ENCODE measurements at regions not wholly inside any gene's neighbourhood (a gene's known extent, or its start where the extent isn't known, plus 50 kb on each side); places are given as distances from the start of the nearest gene placed in this dataset.

- TF ChIP-seq CTCF (IDR thresholded peaks at IDR 0.05): no peak
- ATAC-seq: peak in 1 of 2 donors; percentile 24
- peak overlapping the region; percentile 33 for H3K4me3 ChIP-seq
These were observed 265.6 kb upstream of the FOXK1 start for GRCh38 chr7:4416396-4417056.

GRCh38 chr7:4428526-4428925, 253.6 kb upstream of the FOXK1 start:
- no peaks in the 10 kb centered on the region for H3K4me1 ChIP-seq
- ATAC-seq (no peak), DNase-seq (no peak)
- no peak overlapping the region for H3K27ac ChIP-seq
- no peaks in the 10 kb centered on the region for H3K27me3 ChIP-seq (ENCODE audit: low read depth)
- intact Hi-C loops (cut with DNase I): no loop called here
- H3K9me3 ChIP-seq: peaks cover 9% of the 10 kb centered on the region
- no peak overlapping the region for H3K4me3 ChIP-seq
- TF ChIP-seq CTCF (IDR thresholded peaks at IDR 0.05): no peak
- H3K36me3 ChIP-seq: no peaks in the 10 kb centered on the region

More at GRCh38 chr7:4416396-4417056, 265.6 kb upstream of the FOXK1 start:
- DNase-seq: no peak
- Histone ChIP-seq H3K27me3 (ENCODE audit: low read depth) (no peaks in the 10 kb centered on the region), H3K9me3 (peaks cover 13% of the 10 kb centered on the region), H3K36me3 (no peaks in the 10 kb centered on the region), H3K4me1 (no peaks in the 10 kb centered on the region), H3K27ac (no peak overlapping the region)
- intact Hi-C loops (cut with DNase I): no loop called here

- peaks cover 9% of the 10 kb centered on the region for H3K9me3 ChIP-seq
- ATAC-seq: no peak
- no peak for TF ChIP-seq CTCF (IDR thresholded peaks at IDR 0.05)
These were observed 251.9 kb upstream of the FOXK1 start for GRCh38 chr7:4430227-4430626.

GRCh38 chr7:4434306-4434705, 247.8 kb upstream of the FOXK1 start:
- H3K27ac ChIP-seq: no peak overlapping the region
- H3K4me3 ChIP-seq: no peak overlapping the region
- H3K9me3 ChIP-seq: peaks cover 9% of the 10 kb centered on the region
- peaks cover 3% of the 10 kb centered on the region for H3K27me3 ChIP-seq (ENCODE audit: low read depth)
- TF ChIP-seq CTCF (IDR thresholded peaks at IDR 0.05): no peak
- no peaks in the 10 kb centered on the region for H3K4me1 ChIP-seq
- no peaks in the 10 kb centered on the region for H3K36me3 ChIP-seq
- DNase-seq: no peak
- intact Hi-C loops (cut with DNase I): no loop called here
- ATAC-seq: no peak

More at GRCh38 chr7:4430227-4430626, 251.9 kb upstream of the FOXK1 start:
- no peak overlapping the region for H3K27ac ChIP-seq
- no peaks in the 10 kb centered on the region for H3K4me1 ChIP-seq
- no peak overlapping the region for H3K4me3 ChIP-seq
- H3K36me3 ChIP-seq: no peaks in the 10 kb centered on the region
- intact Hi-C loops (cut with DNase I): no loop called here
- DNase-seq: no peak
- no peaks in the 10 kb centered on the region for H3K27me3 ChIP-seq (ENCODE audit: low read depth)

GRCh38 chr7:4436361-4436895, 245.7 kb upstream of the FOXK1 start:
- peaks cover 3% of the 10 kb centered on the region for H3K27me3 ChIP-seq (ENCODE audit: low read depth)
- no peak overlapping the region for H3K27ac ChIP-seq
- no peak for TF ChIP-seq CTCF (IDR thresholded peaks at IDR 0.05)
- H3K4me3 ChIP-seq: no peak overlapping the region
- intact Hi-C loops (cut with DNase I): no loop called here
- ATAC-seq (no peak), DNase-seq (no peak)
- no peaks in the 10 kb centered on the region for H3K9me3 ChIP-seq
- H3K36me3 ChIP-seq: no peaks in the 10 kb centered on the region
- H3K4me1 ChIP-seq: no peaks in the 10 kb centered on the region
